GM19238 (cell line): ENCODE measurements at regions not wholly inside any gene's neighbourhood (a gene's known extent, or its start where the extent isn't known, plus 50 kb on each side); places are given as distances from the start of the nearest gene placed in this dataset.

Experiments
- DNase-seq: peaks from one replicate; pipeline ENCODE4 v3.0.0; 2011; ENCODE audit warnings: low spot score; ENCODE audit not compliant: insufficient read length

- DNase-seq = no peak
These were observed 349.2 kb upstream of the MCTP2 start for GRCh38 chr15:93882141-93882540.

GRCh38 chr15:93881310-93881709 is 350.1 kb upstream of the MCTP2 start:
- DNase-seq = no peak

DNA sequence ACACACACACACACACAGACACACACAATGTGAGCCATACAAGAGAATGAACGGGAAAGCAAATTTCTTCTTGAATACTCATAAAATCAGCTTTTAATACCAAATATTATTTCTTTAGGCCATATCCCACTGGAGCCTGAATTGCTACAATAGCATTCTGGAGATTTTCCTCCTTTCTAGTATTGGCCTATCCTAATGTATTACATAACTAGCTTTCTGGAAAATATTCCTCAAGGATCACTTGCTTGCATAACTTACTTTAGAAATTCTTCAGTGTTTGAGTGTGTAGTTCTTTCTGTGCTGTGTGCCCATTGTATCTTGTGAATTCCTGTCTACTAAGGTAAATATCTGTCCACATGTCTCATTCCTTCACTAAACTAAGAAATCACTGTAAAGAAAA is 351.0 kb upstream of the MCTP2 start:
- no peak for DNase-seq

GRCh38 chr15:93870583-93870982 is 360.8 kb upstream of the MCTP2 start:
- no peak for DNase-seq

GRCh38 chr15:93866948-93867347 is 364.4 kb upstream of the MCTP2 start:
- no peak for DNase-seq

DNA sequence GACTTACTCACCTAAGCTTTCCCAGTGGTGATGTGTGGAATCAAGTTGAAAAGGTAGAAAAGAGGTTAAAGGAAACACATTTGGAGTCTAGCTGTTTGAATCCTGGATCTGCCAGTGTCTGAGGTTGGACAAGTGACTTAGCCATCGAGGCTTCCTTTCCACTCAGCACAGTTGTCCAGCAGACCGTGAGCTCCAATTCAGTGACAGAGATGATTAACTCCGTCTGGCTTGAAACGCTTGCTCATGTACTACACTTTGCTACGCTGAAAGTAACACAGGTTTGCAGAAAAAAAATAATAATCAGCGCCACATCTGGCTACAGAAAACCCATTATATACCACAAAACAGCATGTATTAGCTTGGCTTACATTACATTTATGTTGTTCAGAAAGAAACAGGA is 364.9 kb upstream of the MCTP2 start:
- no peak for DNase-seq

GRCh38 chr15:93865586-93865985 is 365.8 kb upstream of the MCTP2 start:
- DNase-seq = no peak

DNA sequence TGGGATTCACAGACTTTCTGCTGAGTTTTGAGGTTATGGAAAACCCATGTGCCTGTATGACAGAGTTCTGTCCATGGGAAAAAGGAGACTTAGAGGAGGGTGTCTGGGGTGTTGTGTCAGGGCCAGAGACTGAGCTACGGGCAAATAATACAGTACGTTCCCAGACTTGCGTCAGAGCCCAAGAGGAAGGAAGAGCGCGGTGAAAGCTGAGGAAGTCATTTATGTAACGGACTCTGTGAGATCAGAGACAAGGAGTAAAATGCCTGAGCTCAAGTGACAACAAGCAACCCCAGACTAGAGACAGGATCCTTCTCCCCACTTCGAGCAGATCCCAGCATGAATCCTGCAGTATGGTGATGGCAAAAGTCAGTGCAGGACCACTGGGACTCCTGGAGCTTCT is 368.6 kb upstream of the MCTP2 start:
- no peak for DNase-seq

DNA sequence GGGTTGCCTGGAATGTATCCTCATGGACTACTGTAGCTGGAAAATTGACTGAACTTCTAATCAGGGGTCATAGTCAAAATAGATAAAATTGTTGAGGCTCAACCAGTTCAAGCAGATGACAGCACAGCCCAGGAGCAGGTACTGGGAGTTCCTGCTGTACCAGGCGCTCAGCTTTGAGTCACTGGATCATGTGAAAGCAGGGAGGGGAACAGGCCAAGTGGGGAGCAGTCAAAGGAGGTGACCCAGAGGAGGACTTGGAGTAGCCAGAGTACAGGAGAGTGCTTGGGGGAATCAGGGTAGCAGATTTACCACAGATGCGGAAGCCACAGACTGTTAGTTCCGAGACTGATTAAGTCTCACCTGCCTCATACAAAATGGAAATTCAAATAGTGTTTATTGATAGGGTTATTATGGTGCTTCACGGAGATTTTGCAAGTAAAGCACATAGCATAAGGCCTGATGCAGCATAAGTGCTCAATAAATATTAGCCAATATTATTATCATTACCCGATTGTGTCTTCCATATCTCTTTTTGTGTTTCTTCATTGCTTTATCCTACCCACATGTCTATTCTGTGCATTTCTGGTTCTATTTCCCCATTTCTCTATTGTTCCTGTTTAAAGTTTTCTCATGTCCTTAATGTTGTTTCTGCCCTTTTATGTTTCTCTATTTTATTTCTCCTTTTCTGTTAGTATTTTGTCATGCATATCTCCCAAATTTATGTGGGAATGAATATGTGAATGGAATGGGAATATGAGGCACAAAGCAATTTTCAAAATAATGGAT is 369.2 kb upstream of the MCTP2 start:
- DNase-seq = no peak

DNA sequence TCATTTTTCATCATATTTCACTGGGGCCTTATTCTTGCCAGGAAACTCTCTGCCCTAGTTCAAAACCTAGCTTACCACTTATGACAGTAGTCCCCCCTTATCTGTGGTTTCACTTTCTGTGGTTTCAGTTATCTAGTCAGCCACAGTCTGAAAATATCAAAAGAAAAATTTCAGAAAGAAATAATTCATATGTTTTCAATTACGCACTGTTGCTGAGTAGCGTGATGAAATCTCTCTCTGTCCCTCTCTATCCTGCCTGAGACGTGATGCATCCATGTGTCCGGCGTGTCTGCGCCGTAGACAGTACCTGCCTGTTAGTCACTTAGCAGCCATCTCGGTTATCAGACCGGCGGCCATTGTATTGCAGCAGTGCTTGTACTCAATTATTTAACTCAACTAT is 369.9 kb upstream of the MCTP2 start:
- no peak for DNase-seq

GRCh38 chr15:93860701-93861100 is 370.7 kb upstream of the MCTP2 start:
- no peak for DNase-seq

DNA sequence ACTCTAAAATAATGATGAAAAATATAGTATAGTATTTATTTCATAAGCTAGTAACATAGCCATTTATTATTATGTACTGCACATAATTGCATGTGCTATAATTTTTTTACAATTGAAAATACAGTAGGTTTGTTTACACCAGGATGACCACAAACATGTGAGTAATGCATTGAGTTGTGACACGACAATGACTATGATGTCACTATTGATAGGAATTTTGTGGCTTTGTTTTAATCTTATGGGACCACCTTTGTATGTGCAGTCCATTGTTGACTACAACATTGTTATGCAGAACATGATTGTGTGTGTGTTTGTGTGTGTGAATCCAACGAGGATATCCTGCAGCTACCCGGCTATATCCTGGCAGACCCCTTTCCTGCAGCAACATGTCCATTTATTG is 372.2 kb upstream of the MCTP2 start:
- no peak for DNase-seq

GRCh38 chr15:93855181-93855826 is 376.1 kb upstream of the MCTP2 start:
- no peak for DNase-seq

- no peak for DNase-seq
These were observed 377.3 kb upstream of the MCTP2 start for GRCh38 chr15:93854088-93854487.

DNA sequence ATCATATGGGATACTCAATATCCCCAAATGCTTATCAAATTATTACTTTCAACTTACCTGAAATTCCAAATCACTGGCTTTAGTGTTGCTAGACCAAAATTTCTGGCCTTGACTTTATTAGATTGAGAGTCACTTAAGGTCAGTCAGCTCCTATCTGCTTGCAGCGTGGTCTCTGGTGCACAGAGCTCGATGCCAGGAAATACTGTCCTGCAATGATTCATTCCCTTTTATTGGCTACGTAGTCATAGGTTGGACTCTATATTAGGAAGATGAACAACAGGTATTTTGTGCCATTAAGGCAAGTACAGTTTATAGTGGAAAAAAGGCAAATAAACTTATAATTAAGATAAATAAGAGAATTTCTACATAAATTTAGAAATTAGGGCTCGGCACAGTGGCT is 378.6 kb upstream of the MCTP2 start:
- no peak for DNase-seq

DNA sequence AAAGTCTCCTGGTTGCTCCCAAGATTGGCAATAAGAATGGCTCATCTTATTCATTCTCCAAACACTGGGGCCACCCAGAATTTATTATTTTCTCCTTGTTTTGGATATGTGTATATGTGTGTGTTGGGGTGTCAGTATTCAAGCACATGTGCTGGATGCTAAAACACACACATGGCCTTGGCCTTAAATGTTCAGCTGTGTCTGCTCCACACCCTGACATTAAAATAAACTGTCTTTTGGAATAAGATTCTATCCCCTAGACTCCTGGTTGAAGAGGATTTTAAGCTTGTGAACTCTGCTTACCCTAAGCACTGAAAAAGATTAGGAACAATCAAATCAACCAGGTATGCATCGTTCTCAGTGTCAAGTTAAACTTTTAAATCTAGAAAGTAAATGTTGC is 382.9 kb upstream of the MCTP2 start:
- DNase-seq = no peak

DNA sequence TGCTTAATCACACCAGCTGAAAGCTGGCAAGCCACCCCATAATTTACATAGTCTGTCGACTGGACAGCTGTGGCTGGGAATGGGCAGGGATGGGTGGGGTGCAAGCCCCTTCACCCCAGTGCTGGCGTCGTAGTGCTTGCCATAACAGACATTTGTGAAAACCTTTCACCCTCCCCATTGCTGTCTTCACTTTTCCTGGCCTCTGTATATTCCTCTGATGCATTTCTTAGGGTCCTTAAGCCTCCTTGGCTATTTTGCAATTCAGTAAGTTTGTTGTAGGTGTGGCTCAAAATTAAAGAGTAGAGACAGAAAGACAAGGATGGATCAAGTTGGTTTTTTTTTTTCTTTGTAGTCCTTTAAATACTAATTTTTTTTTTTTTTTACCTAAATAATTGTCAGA is 383.3 kb upstream of the MCTP2 start:
- no peak for DNase-seq

DNA sequence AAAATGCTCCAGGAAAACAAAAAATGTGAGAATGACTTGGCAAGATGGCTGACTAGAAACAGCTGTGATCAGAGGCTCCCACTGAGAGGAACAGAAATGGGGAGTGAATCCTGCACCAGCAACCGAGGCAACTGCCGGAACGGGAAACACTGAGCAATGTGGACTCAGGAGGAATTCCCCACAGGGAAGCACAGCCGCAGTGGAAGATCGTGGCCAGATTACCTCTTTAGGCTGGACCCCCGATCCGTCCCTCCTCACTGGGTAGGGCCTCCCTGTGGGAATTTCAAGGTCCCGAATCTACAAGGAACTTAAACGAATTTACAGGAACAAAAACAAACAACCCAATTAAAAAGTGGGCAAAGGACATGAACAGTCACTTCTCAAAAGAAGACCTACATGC is 385.2 kb upstream of the MCTP2 start:
- DNase-seq = no peak

DNA sequence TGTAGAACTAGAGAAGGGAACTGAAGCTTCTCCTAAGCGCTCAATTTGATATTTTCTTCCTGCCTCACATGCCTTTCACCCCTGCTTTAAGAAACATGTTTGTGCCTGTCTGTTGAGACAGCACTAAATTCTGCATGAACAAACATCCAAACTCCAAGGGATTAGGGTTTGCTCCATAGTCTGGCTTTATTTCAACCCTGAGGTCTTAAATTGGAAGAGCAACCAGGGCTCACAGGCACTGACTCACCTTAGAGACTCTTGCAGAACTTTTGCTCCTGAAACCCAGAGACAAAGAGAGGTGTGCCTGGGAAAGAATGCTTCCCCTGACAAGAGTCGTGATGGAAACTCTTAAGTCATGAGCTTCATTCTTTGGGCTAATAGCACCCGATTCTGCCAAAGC is 393.9 kb upstream of the MCTP2 start:
- no peak for DNase-seq

- DNase-seq = no peak
These were observed 396.0 kb upstream of the MCTP2 start for GRCh38 chr15:93835344-93835743.

GRCh38 chr15:93831641-93832040 is 399.7 kb upstream of the MCTP2 start:
- DNase-seq = no peak

- no peak for DNase-seq
These were observed 400.9 kb upstream of the MCTP2 start for GRCh38 chr15:93830221-93831080.
